ENCODE measurements at regions not wholly inside any gene's neighbourhood (a gene's known extent, or its start where the extent isn't known, plus 50 kb on each side); places are given as distances from the start of the nearest gene placed in this dataset.

DNA sequence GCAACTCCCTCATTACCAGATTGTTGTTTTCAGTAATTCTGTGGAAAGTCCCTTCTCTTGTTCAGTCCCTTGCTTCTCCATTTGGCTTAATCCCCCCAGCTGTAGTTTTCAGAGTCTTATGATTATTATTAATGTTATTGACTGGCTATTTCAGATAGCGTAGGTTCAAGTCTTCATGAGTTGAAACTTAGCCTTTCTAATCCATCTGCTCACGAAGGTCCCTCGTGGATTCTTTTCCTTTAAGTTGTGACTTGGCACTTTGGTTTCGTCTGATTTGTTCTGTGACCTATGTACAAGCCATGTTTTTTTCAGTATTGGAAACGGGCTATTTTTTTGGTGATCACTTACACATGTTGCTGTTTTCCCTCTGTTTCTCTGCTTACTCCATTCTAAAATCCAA is 260.3 kb downstream of the TMEM167A start:
- Mint-ChIP-seq H3K36me3 (ENCODE audit: low read depth) (no peaks in the 10 kb centered on the region), H3K9me3 (peaks cover 3% of the 10 kb centered on the region), H3K27me3 (ENCODE audit: low read depth) (no peaks in the 10 kb centered on the region), H3K4me1 (peaks cover 61% of the 10 kb centered on the region), H3K4me3 (no peak overlapping the region), H3K27ac (ENCODE audit: unreplicated experiment) (no peak overlapping the region)
- TF ChIP-seq, protein P1, sequence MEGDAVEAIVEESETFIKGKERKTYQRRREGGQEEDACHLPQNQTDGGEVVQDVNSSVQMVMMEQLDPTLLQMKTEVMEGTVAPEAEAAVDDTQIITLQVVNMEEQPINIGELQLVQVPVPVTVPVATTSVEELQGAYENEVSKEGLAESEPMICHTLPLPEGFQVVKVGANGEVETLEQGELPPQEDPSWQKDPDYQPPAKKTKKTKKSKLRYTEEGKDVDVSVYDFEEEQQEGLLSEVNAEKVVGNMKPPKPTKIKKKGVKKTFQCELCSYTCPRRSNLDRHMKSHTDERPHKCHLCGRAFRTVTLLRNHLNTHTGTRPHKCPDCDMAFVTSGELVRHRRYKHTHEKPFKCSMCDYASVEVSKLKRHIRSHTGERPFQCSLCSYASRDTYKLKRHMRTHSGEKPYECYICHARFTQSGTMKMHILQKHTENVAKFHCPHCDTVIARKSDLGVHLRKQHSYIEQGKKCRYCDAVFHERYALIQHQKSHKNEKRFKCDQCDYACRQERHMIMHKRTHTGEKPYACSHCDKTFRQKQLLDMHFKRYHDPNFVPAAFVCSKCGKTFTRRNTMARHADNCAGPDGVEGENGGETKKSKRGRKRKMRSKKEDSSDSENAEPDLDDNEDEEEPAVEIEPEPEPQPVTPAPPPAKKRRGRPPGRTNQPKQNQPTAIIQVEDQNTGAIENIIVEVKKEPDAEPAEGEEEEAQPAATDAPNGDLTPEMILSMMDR (conservative IDR thresholded peaks at IDR 0.05): no peak
- DNase-seq (ENCODE audit: low read depth, low spot score): no peak

DNA sequence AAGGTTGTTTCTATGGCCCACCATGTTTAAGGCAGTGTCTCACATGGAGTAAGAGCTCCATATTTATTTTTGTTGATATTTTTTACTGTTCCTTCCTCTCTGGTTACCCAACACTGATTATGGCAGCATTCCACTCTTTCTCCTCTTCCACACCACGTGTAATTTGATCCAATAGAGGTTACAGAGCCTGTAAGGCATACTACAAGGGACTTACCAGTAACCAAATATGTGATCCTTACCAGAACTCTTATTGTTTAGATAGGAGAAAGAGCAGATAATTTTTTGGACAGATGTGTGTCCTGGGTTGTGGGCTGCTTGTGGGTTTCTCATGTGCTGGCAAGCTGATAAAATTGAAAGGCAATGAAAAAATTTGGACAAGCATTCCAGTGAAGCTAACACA is 261.3 kb downstream of the TMEM167A start:
- H3K36me3 Mint-ChIP-seq (ENCODE audit: low read depth): no peaks in the 10 kb centered on the region
- no peak for DNase-seq (ENCODE audit: low read depth, low spot score)
- H3K4me1 Mint-ChIP-seq: peaks cover 57% of the 10 kb centered on the region
- no peak overlapping the region for H3K27ac Mint-ChIP-seq (ENCODE audit: unreplicated experiment)
- H3K27me3 Mint-ChIP-seq (ENCODE audit: low read depth): no peaks in the 10 kb centered on the region
- no peak overlapping the region for H3K4me3 Mint-ChIP-seq
- H3K9me3 Mint-ChIP-seq: peaks cover 3% of the 10 kb centered on the region
- TF ChIP-seq, protein P1 (conservative IDR thresholded peaks at IDR 0.05): no peak

DNA sequence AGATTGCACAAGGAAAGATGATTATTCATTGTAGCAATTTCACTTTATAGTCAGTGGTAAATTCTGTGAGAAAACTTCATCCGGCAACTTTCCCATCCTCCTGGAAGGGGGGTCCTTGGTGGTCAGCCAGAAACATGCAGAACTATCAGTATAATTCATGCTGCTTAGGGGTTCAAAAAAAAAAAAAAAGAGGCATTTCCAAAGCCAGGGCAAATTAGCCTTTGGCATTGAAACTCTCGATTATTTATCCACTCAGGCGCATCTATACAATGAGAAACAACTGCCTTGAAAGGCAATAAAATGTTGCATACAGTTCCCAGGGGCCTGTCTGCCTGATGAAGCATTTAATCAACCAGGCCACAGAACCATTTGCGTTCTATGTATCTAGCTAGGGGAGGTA is 263.3 kb downstream of the TMEM167A start:
- Mint-ChIP-seq H3K36me3 (ENCODE audit: low read depth) (no peaks in the 10 kb centered on the region), H3K27me3 (ENCODE audit: low read depth) (no peaks in the 10 kb centered on the region), H3K4me3 (no peak overlapping the region), H3K9me3 (peaks cover 3% of the 10 kb centered on the region), H3K4me1 (peaks cover 46% of the 10 kb centered on the region), H3K27ac (ENCODE audit: unreplicated experiment) (no peak overlapping the region)
- no peak for DNase-seq (ENCODE audit: low read depth, low spot score)
- TF ChIP-seq, protein P1 (conservative IDR thresholded peaks at IDR 0.05): no peak

DNA sequence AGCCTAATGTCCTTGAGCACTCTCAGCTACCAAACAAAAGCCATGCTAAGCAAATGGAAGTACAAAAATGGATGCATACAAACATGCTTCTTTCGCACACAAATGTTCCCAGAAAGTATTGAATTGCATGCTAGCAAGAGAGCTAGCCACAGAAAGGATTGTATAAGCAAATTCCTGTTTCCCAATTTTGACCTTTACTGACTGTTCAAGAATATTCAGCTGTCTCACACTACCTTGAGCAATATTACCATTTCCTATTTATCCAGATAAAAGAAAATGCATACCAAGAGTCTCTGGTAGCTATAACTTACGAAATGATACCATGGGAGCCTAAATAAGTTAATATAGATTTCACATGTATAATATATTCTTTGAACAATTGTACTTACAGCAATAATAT is 264.6 kb downstream of the TMEM167A start:
- H3K36me3 Mint-ChIP-seq (ENCODE audit: low read depth): no peaks in the 10 kb centered on the region
- no peak overlapping the region for H3K27ac Mint-ChIP-seq (ENCODE audit: unreplicated experiment)
- no peaks in the 10 kb centered on the region for H3K27me3 Mint-ChIP-seq (ENCODE audit: low read depth)
- no peak for DNase-seq (ENCODE audit: low read depth, low spot score)
- no peak overlapping the region for H3K4me3 Mint-ChIP-seq
- TF ChIP-seq, protein P1 (conservative IDR thresholded peaks at IDR 0.05): no peak
- H3K9me3 Mint-ChIP-seq: no peaks in the 10 kb centered on the region
- H3K4me1 Mint-ChIP-seq: peaks cover 37% of the 10 kb centered on the region

DNA sequence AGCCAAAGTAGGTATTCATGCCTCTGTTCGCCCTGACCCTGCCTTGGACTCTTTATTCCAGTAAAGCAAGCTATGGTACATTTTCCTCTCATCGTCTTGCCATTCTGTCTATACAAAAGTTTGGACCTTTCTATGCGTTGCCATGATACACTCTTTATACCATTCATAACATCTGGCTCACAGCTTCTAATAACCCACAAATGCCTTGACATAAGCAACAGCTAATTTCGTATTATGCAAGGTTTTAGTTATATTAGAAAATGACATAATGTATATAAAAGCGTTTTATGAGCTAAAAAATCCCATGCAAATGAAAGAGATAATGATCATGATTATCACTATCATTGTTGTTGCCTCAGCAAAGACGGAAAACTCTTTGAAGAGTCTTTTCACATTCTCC is 265.7 kb downstream of the TMEM167A start:
- DNase-seq (ENCODE audit: low read depth, low spot score): no peak
- H3K4me3 Mint-ChIP-seq: no peak overlapping the region
- TF ChIP-seq, protein P1 (conservative IDR thresholded peaks at IDR 0.05): no peak
- no peaks in the 10 kb centered on the region for H3K9me3 Mint-ChIP-seq
- H3K36me3 Mint-ChIP-seq (ENCODE audit: low read depth): no peaks in the 10 kb centered on the region
- H3K27ac Mint-ChIP-seq (ENCODE audit: unreplicated experiment): no peak overlapping the region
- H3K27me3 Mint-ChIP-seq (ENCODE audit: low read depth): no peaks in the 10 kb centered on the region
- H3K4me1 Mint-ChIP-seq: peaks cover 37% of the 10 kb centered on the region

All from neural crest cell (in vitro differentiated cells).